ENCODE measurements at regions not wholly inside any gene's neighbourhood (a gene's known extent, or its start where the extent isn't known, plus 50 kb on each side); places are given as distances from the start of the nearest gene placed in this dataset.

DNA sequence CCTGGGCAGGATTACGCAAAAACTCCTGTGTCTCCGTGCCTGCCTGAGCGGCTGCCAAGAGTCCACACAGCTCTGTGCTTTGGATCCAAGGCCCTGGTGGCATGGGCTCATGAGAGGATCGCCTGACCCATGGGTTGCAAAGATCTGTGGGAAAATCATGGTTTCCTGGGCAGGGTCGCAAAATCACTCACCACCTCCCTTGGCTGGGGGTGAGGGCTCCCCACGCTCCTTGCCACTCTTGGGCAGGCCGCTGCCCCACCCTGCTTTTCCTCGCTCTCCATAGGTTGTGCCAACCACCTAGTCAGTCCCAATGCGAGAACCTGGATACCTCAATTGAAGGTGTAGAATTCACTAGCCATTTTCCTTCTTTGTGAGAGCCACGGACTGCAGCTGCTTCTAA, 66.5 kb upstream of the MAGEB18 start (continued):
- TF ChIP-seq POLR2A (IDR thresholded peaks at IDR 0.05; ENCODE audit: control extremely low read depth in 1 of 2, low read depth in 2 of 2, low read length in 2 of 2) = no peak
- no peak for TF ChIP-seq GABPA (IDR thresholded peaks at IDR 0.05; ENCODE audit: borderline replicate concordance, insufficient read depth, low read length)
- no peak for TF ChIP-seq POLR2AphosphoS5 (IDR thresholded peaks at IDR 0.05; ENCODE audit: low read depth, low read length)
- TF ChIP-seq BRCA1 (IDR thresholded peaks at IDR 0.05; ENCODE audit: low read depth, low read length) = no peak
- TF ChIP-seq RNF2 (IDR thresholded peaks at IDR 0.05; ENCODE audit: borderline replicate concordance, low read depth, low read length, missing control alignments, poor library complexity, severe bottlenecking) = no peak
- TF ChIP-seq FOSL1 (IDR thresholded peaks at IDR 0.05; ENCODE audit: insufficient read depth, low read depth, low read length) = no peak
- TF ChIP-seq NRF1 (IDR thresholded peaks at IDR 0.05; ENCODE audit: low read depth, low read length) = no peak
